WERI-Rb-1 (cell line): ENCODE measurements at regions not wholly inside any gene's neighbourhood (a gene's known extent, or its start where the extent isn't known, plus 50 kb on each side); places are given as distances from the start of the nearest gene placed in this dataset.
A peak's percentile ranks its signal among the peaks of the same experiment; 100 is the strongest.

ENCODE experiments used
- DNase-seq: peaks from one replicate; pipeline ENCODE4 v3.0.0-alpha.2; 2020
- H3K27ac ChIP-seq: fragments of 250-450 bp; sonication (Bioruptor Pico); 2 replicates; pipeline ENCODE4 v1.5.1; 2020; ENCODE audit warnings: mild to moderate bottlenecking, moderate library complexity
- H3K27me3 ChIP-seq: fragments of 250-450 bp; sonication (Bioruptor Pico); 2 replicates; pipeline ENCODE4 v1.5.1; 2021; ENCODE audit warnings: mild to moderate bottlenecking, low read depth, moderate library complexity; ENCODE audit not compliant: insufficient read depth, severe bottlenecking
- H3K36me3 ChIP-seq: fragments of 250-450 bp; sonication (Bioruptor Pico); 2 replicates; pipeline ENCODE4 v1.5.1; 2020; ENCODE audit warnings: mild to moderate bottlenecking, moderate library complexity
- H3K4me3 ChIP-seq: 2 replicates; pipeline ENCODE4 v1.5.1; 2011; ENCODE audit warnings: low read depth, mild to moderate bottlenecking, control low read depth, low read length
- H3K9me3 ChIP-seq: fragments of 250-450 bp; sonication (Bioruptor Pico); 2 replicates; pipeline ENCODE4 v1.5.1; 2021; ENCODE audit warnings: mild to moderate bottlenecking, moderate library complexity; ENCODE audit not compliant: severe bottlenecking
- TF ChIP-seq, protein P1 (sequence below): IDR thresholded peaks from 2 replicates; pipeline ENCODE4 v1.5.1; 2011; ENCODE audit warnings: low read depth, mild to moderate bottlenecking, control low read depth, inconsistent platforms, low read length

GRCh38 chr6:102907181-102907580 is 1513.7 kb downstream of the GRIK2 start:
- TF ChIP-seq, protein P1, sequence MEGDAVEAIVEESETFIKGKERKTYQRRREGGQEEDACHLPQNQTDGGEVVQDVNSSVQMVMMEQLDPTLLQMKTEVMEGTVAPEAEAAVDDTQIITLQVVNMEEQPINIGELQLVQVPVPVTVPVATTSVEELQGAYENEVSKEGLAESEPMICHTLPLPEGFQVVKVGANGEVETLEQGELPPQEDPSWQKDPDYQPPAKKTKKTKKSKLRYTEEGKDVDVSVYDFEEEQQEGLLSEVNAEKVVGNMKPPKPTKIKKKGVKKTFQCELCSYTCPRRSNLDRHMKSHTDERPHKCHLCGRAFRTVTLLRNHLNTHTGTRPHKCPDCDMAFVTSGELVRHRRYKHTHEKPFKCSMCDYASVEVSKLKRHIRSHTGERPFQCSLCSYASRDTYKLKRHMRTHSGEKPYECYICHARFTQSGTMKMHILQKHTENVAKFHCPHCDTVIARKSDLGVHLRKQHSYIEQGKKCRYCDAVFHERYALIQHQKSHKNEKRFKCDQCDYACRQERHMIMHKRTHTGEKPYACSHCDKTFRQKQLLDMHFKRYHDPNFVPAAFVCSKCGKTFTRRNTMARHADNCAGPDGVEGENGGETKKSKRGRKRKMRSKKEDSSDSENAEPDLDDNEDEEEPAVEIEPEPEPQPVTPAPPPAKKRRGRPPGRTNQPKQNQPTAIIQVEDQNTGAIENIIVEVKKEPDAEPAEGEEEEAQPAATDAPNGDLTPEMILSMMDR, result no peak
- Histone ChIP-seq H3K36me3 (no peaks in the 10 kb centered on the region), H3K9me3 (no peaks in the 10 kb centered on the region), H3K27me3 (no peaks in the 10 kb centered on the region), H3K4me3 (no peak overlapping the region), H3K27ac (no peak overlapping the region)
- no peak for DNase-seq

DNA sequence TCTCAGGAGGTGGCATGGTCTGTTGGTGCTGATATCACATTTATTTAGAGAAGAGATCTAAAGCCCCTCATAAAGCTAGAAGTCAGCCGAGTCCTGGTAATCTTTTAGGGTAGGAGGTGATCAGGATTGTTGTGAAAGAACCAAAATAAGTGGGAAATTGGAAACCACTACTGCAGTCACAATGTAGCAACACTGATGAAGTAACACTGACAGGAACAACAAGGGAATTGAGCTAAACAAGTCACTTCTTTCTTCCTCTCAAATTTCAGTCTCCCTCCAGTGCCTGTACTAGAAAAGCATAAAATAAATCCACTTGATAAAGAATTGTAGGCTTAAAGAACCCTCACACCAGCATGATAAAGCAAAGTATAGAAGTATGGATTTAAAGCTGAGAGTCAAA is 1509.0 kb downstream of the GRIK2 start:
- H3K36me3 ChIP-seq, result no peaks in the 10 kb centered on the region
- DNase-seq, result no peak
- no peak overlapping the region for H3K4me3 ChIP-seq

DNA sequence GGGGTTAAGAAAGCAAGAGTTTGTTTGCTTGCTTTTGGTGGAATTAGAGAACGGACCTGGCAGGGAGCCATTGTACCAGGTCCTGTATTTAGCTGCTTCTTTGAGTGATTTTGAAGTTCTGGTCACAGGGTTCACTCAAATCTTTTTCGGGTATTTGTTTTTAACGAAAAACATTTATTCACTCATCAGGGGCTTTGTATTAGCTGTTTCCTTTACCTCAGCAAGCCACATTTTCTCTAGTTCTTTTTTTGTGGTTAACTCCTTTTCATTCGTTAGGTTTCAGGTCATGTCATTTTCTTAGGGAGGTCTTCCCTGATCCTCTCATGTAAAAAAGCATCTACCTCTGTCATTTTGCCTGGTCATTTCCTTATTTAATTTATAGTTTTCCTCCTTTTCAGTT is 1502.2 kb downstream of the GRIK2 start:
- Histone ChIP-seq H3K9me3 (no peaks in the 10 kb centered on the region), H3K27me3 (no peaks in the 10 kb centered on the region), H3K36me3 (no peaks in the 10 kb centered on the region), H3K4me3 (no peak overlapping the region), H3K27ac (no peak overlapping the region)
- TF ChIP-seq, protein P1, result no peak
- DNase-seq, result no peak

More for the DNA sequence above, 1509.0 kb downstream of the GRIK2 start:
- Histone ChIP-seq H3K27me3 (no peaks in the 10 kb centered on the region), H3K27ac (no peak overlapping the region), H3K9me3 (no peaks in the 10 kb centered on the region)
- TF ChIP-seq, protein P1, result no peak

- TF ChIP-seq, protein P1, result no peak
- Histone ChIP-seq H3K27ac (no peak overlapping the region), H3K9me3 (no peaks in the 10 kb centered on the region), H3K36me3 (no peaks in the 10 kb centered on the region), H3K27me3 (no peaks in the 10 kb centered on the region), H3K4me3 (no peak overlapping the region)
- no peak for DNase-seq
Measured at GRCh38 chr6:102885165-102885564, 1491.7 kb downstream of the GRIK2 start.

- H3K36me3 ChIP-seq, result no peaks in the 10 kb centered on the region
- TF ChIP-seq, protein P1, result no peak
- peak; percentile 46 for DNase-seq
- H3K27me3 ChIP-seq, result no peaks in the 10 kb centered on the region
- H3K27ac ChIP-seq, result peak overlapping the region; percentile 51
- no peaks in the 10 kb centered on the region for H3K9me3 ChIP-seq
- no peak overlapping the region for H3K4me3 ChIP-seq
Measured at GRCh38 chr6:102853249-102853955, 1459.9 kb downstream of the GRIK2 start.

DNA sequence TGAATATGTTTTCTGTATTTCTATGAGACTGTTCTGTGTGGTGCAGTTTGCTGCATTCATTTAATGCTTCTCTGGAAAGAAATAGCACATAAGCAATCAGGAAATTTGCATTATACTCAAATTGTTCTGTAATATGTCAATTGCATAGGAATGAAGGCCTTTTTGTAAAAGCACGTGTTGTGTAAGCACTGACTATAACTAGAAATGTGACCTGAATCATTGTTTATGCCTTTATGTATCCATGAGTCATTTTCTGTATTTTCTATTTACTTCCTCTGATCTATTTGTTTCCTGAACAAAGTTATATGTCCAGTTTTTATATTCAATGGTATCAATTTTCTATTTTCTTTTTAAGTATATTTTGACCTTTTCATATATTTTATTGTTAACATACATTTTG is 1455.3 kb downstream of the GRIK2 start:
- Histone ChIP-seq H3K27ac (no peak overlapping the region), H3K27me3 (no peaks in the 10 kb centered on the region), H3K36me3 (no peaks in the 10 kb centered on the region), H3K4me3 (no peak overlapping the region), H3K9me3 (no peaks in the 10 kb centered on the region)
- DNase-seq, result no peak
- TF ChIP-seq, protein P1, result no peak
